ENCODE measurements at regions not wholly inside any gene's neighbourhood (a gene's known extent, or its start where the extent isn't known, plus 50 kb on each side); places are given as distances from the start of the nearest gene placed in this dataset.

DNA sequence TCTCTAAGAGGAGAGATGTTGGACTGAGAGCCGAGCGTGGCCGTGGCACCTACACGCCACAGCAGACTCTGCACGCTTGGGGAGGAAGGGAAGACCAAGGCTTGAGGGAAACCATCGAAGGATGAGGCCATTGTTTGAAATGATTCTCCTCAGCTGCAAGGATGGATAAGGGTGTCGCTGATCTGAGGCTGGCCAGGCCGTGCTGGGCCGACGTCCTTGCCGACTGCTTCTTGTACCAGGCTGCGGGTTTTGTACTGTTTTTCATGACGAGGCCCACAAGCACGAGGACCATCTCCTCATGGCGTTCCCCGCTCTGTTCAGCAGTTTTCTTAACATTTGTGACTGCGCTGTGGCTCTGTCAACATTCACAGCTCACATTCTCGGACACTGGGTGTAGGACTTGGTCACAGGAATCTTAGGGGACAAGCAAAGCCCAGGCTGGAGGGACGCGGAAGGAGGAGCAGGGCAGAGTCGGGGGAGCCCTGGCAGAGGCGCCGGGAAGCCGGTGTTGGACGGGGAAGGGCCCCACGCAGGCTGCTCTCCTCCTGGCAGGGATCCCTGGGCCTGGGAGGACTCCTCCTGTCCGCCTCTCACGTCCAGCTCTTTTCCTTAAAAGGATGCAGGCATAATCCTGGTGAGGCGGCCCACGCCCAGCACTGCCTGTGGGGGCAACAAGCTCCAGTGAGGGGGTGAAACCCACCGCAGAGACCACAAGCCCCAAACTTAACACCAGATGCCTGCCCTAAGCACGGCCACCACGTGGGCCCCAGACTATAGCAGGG lies 259.0 kb upstream of the SALL3 start:
- Histone ChIP-seq H3K27me3 (peaks cover 0 to 47% of the 10 kb centered on the region in 2 donors), H3K9me3 (no peaks in the 10 kb centered on the region), H3K4me3 (no peak overlapping the region), H3K27ac (no peak overlapping the region), H3K36me3 (no peaks in the 10 kb centered on the region), H3K4me1 (no peaks in the 10 kb centered on the region)
- ATAC-seq (no peak), DNase-seq (peak; percentile 5 to 67 (median 20))
- intact Hi-C loops (cut with DNase I): no loop called here
- TF ChIP-seq, protein P1, sequence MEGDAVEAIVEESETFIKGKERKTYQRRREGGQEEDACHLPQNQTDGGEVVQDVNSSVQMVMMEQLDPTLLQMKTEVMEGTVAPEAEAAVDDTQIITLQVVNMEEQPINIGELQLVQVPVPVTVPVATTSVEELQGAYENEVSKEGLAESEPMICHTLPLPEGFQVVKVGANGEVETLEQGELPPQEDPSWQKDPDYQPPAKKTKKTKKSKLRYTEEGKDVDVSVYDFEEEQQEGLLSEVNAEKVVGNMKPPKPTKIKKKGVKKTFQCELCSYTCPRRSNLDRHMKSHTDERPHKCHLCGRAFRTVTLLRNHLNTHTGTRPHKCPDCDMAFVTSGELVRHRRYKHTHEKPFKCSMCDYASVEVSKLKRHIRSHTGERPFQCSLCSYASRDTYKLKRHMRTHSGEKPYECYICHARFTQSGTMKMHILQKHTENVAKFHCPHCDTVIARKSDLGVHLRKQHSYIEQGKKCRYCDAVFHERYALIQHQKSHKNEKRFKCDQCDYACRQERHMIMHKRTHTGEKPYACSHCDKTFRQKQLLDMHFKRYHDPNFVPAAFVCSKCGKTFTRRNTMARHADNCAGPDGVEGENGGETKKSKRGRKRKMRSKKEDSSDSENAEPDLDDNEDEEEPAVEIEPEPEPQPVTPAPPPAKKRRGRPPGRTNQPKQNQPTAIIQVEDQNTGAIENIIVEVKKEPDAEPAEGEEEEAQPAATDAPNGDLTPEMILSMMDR (IDR thresholded peaks at IDR 0.05): no peak

- ATAC-seq (no peak), DNase-seq (peak in 3 of 4 donors; percentile 4 to 50 (median 26))
- intact Hi-C loops (cut with DNase I): no loop called here
- TF ChIP-seq, protein P1 (IDR thresholded peaks at IDR 0.05): no peak
- Histone ChIP-seq H3K4me1 (no peaks in the 10 kb centered on the region), H3K36me3 (no peaks in the 10 kb centered on the region), H3K4me3 (no peak overlapping the region), H3K9me3 (no peaks in the 10 kb centered on the region), H3K27ac (no peak overlapping the region), H3K27me3 (peaks cover 0 to 47% of the 10 kb centered on the region in 2 donors)
Observed at GRCh38 chr18:78721238-78721875, 258.3 kb upstream of the SALL3 start.

- Histone ChIP-seq H3K27ac (no peak overlapping the region), H3K36me3 (no peaks in the 10 kb centered on the region), H3K27me3 (peaks cover 0 to 47% of the 10 kb centered on the region in 2 donors), H3K4me1 (no peaks in the 10 kb centered on the region), H3K4me3 (no peak overlapping the region), H3K9me3 (no peaks in the 10 kb centered on the region)
- TF ChIP-seq, protein P1 (IDR thresholded peaks at IDR 0.05): no peak
- intact Hi-C loops (cut with DNase I): no loop called here
- ATAC-seq: no peak
- DNase-seq: no peak
Observed at GRCh38 chr18:78721981-78722380, 257.6 kb upstream of the SALL3 start.

GRCh38 chr18:78722386-78722785 lies 257.2 kb upstream of the SALL3 start:
- no peak overlapping the region for H3K27ac ChIP-seq
- H3K36me3 ChIP-seq: no peaks in the 10 kb centered on the region
- no peaks in the 10 kb centered on the region for H3K4me1 ChIP-seq
- ATAC-seq: no peak
- peaks cover 0 to 47% of the 10 kb centered on the region in 2 donors for H3K27me3 ChIP-seq
- intact Hi-C loops (cut with DNase I): no loop called here
- no peak for DNase-seq
- H3K9me3 ChIP-seq: no peaks in the 10 kb centered on the region
- TF ChIP-seq, protein P1 (IDR thresholded peaks at IDR 0.05): no peak
- no peak overlapping the region for H3K4me3 ChIP-seq

GRCh38 chr18:78722929-78723710 lies 256.5 kb upstream of the SALL3 start:
- no peaks in the 10 kb centered on the region for H3K9me3 ChIP-seq
- H3K4me3 ChIP-seq: no peak overlapping the region
- intact Hi-C loops (cut with DNase I): no loop called here
- no peak overlapping the region for H3K27ac ChIP-seq
- TF ChIP-seq, protein P1 (IDR thresholded peaks at IDR 0.05): no peak
- ATAC-seq (no peak), DNase-seq (peak in 2 of 4 donors; percentile 5 to 61)
- no peaks in the 10 kb centered on the region for H3K36me3 ChIP-seq
- H3K4me1 ChIP-seq: no peaks in the 10 kb centered on the region
- H3K27me3 ChIP-seq: peaks cover 0 to 51% of the 10 kb centered on the region in 2 donors

All from left lung (tissue), 4 donors.